Mucosa of stomach (tissue), 1 donor: ENCODE measurements at regions not wholly inside any gene's neighbourhood (a gene's known extent, or its start where the extent isn't known, plus 50 kb on each side); places are given as distances from the start of the nearest gene placed in this dataset.
"Not testable (repeated sequence)": the region's sequence is repeated elsewhere in the genome, so short reads cannot be mapped to it uniquely, and the experiment has no call there.

Experiments
- H3K27me3 ChIP-seq: one replicate; pipeline ENCODE4 v1.7.0; 2013; ENCODE audit warnings: mild to moderate bottlenecking, low read length; ENCODE audit not compliant: control insufficient read depth, insufficient read depth
- H3K36me3 ChIP-seq: one replicate; pipeline ENCODE4 v1.7.0; 2013; ENCODE audit warnings: low read length; ENCODE audit not compliant: control insufficient read depth, insufficient read depth
- H3K4me1 ChIP-seq: one replicate; pipeline ENCODE4 v1.7.0; 2013; ENCODE audit warnings: mild to moderate bottlenecking, low read length; ENCODE audit not compliant: control insufficient read depth, insufficient read depth
- H3K4me3 ChIP-seq: one replicate; pipeline ENCODE4 v1.7.0; 2013; ENCODE audit warnings: low read length
- H3K9ac ChIP-seq: one replicate; pipeline ENCODE4 v1.7.0; 2013; ENCODE audit warnings: mild to moderate bottlenecking, low read length, moderate library complexity
- H3K9me3 ChIP-seq: one replicate; pipeline ENCODE4 v1.7.0; 2013; ENCODE audit warnings: mild to moderate bottlenecking, low read length, moderate library complexity; ENCODE audit not compliant: control insufficient read depth
- donor health status: Pancreatic carcinoma.

DNA sequence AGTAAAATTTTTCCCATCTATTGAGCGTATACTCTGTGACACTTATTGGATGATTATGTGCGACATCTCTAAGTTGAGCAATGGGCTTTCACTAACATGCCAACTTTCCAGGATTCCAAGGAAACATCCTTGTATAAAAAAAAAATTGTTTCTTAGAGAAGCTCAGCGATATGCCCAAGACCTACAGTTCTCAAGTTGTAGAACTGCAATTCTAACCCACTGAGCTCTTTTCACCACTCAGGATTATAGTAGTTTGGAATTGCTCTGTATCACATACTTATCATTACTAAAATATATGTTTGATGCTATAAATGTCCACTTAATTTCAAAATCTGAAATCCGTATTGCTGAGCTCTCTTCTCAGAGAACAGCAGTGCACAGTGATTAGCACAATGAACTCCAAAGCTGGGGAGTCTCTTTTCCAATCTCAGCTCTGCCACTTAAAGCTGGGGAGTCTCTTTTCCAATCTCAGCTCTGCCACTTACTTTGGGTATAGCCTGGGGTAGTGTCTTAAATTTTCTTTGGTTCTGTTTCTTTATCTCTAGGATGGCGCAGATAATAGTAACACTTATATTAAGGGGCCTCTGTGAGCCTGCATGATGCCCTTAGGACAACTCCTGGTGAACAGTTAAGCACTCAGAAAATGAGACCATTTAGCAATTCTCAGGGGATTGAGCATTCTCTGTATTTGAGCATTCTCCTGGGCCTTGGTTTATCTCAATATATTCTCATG lies 1722.2 kb upstream of the AGA start:
- no peak overlapping the region for H3K4me3 ChIP-seq
- H3K4me1 ChIP-seq: no peaks in the 10 kb centered on the region
- no peaks in the 10 kb centered on the region for H3K27me3 ChIP-seq
- no peaks in the 10 kb centered on the region for H3K9me3 ChIP-seq
- H3K36me3 ChIP-seq: no peaks in the 10 kb centered on the region
- H3K9ac ChIP-seq: no peak overlapping the region

DNA sequence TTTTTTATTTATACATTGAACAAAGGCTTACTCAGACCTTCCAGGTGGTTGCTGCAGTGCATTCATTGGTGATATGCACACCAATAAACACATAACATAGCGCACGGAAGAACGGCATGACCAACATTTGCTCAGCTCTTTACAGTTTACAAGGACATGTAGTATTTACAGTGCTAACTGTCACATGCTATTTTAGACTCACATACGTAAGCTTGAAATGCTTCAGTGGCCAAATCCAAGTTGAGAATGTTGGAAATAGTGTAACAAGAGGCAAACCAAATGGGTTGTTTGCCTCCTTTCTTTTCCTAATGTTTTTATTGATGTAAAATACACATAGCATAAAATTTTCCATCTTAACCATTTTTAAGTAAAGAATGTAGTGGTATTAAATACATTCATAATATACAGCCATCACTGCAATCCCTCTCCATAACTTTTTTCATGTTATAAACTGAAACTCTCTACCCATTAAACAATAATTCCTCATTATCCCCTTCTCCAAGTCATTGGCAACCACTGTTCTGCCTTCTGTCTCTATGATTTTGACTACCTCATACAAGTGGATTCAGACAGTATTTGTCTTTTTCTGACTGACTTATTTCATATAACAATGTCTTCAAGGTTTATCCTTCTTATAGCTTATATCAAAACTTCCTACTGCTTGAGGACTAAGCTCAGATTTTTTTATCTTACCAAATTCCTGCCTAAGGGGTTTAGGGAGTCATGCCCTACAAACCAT lies 1722.9 kb upstream of the AGA start:
- Histone ChIP-seq H3K36me3 (no peaks in the 10 kb centered on the region), H3K4me1 (no peaks in the 10 kb centered on the region), H3K4me3 (no peak overlapping the region)

DNA sequence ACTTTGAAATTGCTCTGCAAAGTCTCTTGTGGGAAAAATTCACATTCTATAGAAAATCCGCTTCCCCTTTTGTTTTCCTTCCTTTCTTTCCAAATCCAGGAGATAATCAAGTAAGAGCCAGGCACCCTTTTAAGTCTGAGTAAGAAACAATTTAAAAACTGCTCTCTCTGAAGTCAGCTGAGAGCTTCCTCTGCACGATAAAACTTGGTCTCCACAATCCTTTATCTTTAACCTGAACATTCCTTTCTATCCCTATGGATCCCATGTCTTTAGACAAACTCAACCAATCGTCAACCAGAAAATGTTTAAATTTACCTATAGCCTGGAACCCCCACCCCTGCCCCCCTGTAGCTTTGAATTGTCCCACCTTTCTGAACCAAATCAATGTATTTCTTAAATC lies 1723.6 kb upstream of the AGA start:
- Histone ChIP-seq H3K27me3 (no peaks in the 10 kb centered on the region), H3K4me3 (no peak overlapping the region), H3K36me3 (no peaks in the 10 kb centered on the region), H3K9ac (no peak overlapping the region), H3K9me3 (no peaks in the 10 kb centered on the region), H3K4me1 (no peaks in the 10 kb centered on the region)

More for the DNA sequence above, 1722.9 kb upstream of the AGA start:
- no peaks in the 10 kb centered on the region for H3K9me3 ChIP-seq
- no peak overlapping the region for H3K9ac ChIP-seq
- no peaks in the 10 kb centered on the region for H3K27me3 ChIP-seq

DNA sequence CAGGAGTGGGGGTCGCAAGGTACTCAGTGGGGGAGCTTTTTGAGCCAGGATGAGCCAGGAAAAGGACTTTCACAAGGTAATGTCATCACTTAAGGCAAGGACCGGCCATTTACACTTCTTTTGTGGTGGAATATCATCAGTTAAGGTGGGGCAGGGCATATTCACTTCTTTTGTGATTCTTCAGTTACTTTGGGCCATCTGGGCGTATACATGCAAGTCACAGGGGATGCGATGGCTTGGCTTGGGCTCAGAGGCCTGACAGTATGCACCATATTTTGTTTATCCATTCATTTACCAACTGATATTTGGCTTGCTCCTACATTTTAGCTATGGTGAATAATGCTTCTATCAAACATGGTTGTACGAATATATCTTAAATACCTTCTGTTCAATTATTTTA lies 1728.1 kb upstream of the AGA start:
- H3K4me3 ChIP-seq, H3K9ac ChIP-seq, H3K27me3 ChIP-seq, H3K9me3 ChIP-seq, H3K4me1 ChIP-seq, H3K36me3 ChIP-seq: not testable (repeated sequence)

DNA sequence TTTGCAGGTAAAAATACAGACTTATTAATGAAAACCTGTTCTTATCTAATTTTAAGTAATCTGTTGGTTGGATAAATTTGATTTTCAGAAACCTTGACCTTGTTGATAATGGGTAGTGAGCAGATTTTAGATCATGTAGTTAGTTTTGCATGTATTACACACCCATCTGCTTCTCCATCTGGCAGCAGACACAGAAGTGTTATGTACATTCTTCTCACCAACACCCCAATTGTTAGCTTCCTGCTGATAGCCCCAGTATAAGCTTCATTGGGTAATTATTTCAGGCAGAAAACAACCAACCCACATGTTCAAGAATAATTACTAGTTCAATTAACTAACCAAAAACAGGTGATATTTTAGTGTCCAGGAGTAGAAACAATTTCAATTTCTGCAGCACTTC lies 1740.5 kb upstream of the AGA start:
- Histone ChIP-seq H3K9me3 (no peaks in the 10 kb centered on the region), H3K4me1 (no peaks in the 10 kb centered on the region), H3K4me3 (no peak overlapping the region), H3K27me3 (no peaks in the 10 kb centered on the region), H3K36me3 (no peaks in the 10 kb centered on the region), H3K9ac (no peak overlapping the region)

DNA sequence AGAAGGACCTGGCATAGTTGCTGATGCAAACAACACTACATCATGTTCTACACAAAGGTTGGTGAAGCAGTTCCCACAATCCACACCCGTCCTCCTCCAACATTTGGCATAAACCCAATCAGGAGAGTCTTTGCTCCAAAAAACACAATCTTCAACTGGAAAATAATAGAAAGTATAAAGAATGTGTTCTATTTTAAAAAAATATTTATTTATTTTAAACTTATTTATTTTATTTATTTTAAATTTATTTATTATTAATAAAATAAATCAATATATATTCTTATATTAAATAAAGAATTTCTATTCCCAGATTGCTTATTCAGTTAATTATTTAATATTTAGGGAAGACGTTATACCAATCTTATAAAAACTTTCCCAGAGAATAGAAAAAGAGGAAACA lies 1753.7 kb upstream of the AGA start:
- Histone ChIP-seq H3K9ac (no peak overlapping the region), H3K4me3 (no peak overlapping the region), H3K4me1 (no peaks in the 10 kb centered on the region), H3K27me3 (no peaks in the 10 kb centered on the region), H3K9me3 (no peaks in the 10 kb centered on the region), H3K36me3 (no peaks in the 10 kb centered on the region)

DNA sequence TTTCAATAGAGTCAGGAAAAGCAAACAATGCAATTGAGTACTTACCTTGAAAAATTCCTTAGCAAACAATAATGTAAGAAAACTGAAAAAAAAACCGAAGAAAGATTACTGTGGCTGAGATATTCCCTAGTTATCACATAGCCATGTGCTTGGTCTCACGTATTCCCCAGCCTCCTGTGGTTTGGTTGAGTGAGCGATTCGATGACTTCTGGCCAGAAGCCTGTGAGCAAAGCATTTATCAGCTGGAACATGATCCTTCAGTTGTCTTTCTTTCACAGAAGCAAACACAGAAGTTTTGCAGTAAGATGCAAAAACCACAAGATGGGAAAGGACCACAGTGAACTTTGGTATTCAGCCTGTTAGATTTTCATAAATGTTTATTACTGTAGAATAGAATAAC lies 1754.3 kb upstream of the AGA start:
- H3K36me3 ChIP-seq: no peaks in the 10 kb centered on the region
- no peak overlapping the region for H3K4me3 ChIP-seq
- no peaks in the 10 kb centered on the region for H3K4me1 ChIP-seq
- no peaks in the 10 kb centered on the region for H3K27me3 ChIP-seq
- H3K9ac ChIP-seq: no peak overlapping the region
- no peaks in the 10 kb centered on the region for H3K9me3 ChIP-seq

DNA sequence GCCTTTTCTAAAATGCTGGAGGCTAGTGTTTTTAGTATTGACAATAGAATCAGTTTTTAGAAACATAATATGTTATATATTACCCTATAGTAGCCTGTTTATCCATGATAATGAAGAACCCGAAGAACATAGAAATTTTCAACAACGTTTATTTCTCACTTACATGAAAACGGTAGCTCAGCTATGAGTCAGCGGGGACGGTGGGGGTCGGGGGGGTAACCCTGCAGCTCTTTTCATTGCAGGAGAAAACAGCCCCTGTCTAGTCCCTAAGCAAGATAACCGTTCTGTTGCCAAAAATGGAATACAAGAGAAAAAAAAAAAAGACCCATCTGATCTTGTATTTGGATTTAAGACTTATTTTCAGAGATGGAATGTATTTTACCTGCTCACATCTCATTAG lies 1758.4 kb upstream of the AGA start:
- Histone ChIP-seq H3K9ac (no peak overlapping the region), H3K4me1 (no peaks in the 10 kb centered on the region), H3K4me3 (no peak overlapping the region)

DNA sequence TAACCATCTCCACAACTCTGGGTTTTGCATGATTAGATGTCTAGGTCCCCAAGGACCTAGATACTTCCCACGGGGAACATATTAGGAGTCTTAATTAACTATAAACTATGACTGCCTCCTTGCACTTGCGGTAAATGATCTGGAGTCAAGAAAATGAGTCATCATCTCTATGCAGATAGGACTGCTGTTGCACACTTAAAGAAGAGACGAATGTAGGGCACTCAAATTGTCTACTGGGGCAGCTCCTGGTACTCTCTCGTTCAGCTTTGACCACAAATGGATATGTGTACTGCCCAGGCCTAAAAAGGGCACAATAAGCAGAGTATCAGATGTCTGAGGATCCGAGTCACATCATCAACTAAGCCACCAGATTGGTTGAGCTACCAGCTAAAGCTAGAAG lies 1783.4 kb upstream of the AGA start:
- Histone ChIP-seq H3K9me3 (no peaks in the 10 kb centered on the region), H3K27me3 (no peaks in the 10 kb centered on the region), H3K36me3 (no peaks in the 10 kb centered on the region), H3K4me3 (no peak overlapping the region), H3K9ac (no peak overlapping the region), H3K4me1 (no peaks in the 10 kb centered on the region)

More for the DNA sequence above, 1758.4 kb upstream of the AGA start:
- H3K27me3 ChIP-seq: no peaks in the 10 kb centered on the region
- no peaks in the 10 kb centered on the region for H3K9me3 ChIP-seq
- H3K36me3 ChIP-seq: no peaks in the 10 kb centered on the region

DNA sequence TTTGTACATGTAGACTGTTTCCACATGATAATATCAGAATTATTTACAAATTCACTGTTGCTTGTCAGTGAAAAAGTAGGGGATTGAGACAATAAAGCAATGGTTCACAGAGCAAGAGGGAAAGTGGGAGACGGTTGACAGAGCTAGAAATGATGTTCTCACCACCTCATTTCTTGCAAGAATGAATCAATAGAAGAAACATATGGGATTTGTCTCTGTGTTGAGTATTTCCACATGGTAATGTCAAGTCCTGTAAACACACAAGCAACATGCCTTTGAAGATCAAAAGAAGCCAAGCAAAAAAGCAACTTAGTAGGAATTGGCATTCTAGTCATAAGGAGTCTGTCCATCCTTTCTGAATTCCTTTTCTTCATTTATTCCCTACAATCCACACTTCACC lies 1806.6 kb upstream of the AGA start:
- no peak overlapping the region for H3K4me3 ChIP-seq

DNA sequence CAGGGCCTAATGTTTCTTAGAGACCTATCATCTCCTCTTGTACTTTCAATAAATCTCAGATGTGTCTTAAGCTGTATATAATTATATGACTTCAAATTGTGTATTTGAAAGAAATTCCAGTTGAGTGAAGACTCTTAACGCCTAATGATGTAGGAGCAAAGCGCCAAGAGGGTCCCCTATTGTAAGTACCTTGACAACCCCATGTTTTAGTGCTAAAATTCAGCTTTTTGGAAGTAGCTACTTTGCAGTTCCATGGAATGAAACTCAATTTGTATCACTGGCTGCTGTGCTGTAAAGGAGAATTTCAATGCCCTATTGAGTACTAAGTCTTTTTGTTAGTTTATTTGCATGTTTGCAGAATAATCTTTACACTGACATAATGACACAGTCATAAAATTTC lies 1826.6 kb upstream of the AGA start:
- Histone ChIP-seq H3K4me1 (no peaks in the 10 kb centered on the region), H3K4me3 (no peak overlapping the region), H3K9ac (no peak overlapping the region), H3K36me3 (no peaks in the 10 kb centered on the region), H3K27me3 (no peaks in the 10 kb centered on the region), H3K9me3 (no peaks in the 10 kb centered on the region)

More for the DNA sequence above, 1806.6 kb upstream of the AGA start:
- no peak overlapping the region for H3K9ac ChIP-seq
- no peaks in the 10 kb centered on the region for H3K27me3 ChIP-seq
- H3K36me3 ChIP-seq: no peaks in the 10 kb centered on the region
- H3K9me3 ChIP-seq: no peaks in the 10 kb centered on the region
- no peaks in the 10 kb centered on the region for H3K4me1 ChIP-seq

DNA sequence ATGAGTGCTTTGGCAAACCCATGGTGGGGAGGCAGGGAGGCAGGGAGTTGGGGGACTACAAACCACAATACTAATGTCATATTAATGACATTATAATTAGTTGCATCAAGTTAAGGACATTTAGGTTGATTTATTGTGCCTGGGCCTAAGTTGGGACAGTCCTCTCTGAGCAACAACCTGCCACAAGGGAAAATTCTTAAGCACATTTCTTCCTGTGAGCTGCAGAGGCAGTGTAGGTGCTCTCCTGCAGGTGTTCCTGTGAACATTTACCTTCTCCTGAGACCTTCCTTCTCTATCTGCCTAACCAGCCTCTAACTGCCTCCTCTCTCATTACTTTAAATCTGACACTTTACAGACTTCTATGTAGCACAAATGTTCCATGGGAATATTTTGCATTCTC lies 1830.0 kb upstream of the AGA start:
- Histone ChIP-seq H3K36me3 (no peaks in the 10 kb centered on the region), H3K4me1 (no peaks in the 10 kb centered on the region), H3K4me3 (no peak overlapping the region), H3K27me3 (no peaks in the 10 kb centered on the region), H3K9me3 (no peaks in the 10 kb centered on the region), H3K9ac (no peak overlapping the region)
